HG03460 (cell line): ENCODE measurements at regions not wholly inside any gene's neighbourhood (a gene's known extent, or its start where the extent isn't known, plus 50 kb on each side); places are given as distances from the start of the nearest gene placed in this dataset.

Experiments
- ATAC-seq: cut with Tn5 transposase; IDR thresholded peaks from one replicate; pipeline ENCODE4 v1.9.1; 2021; ENCODE audit not compliant: unreplicated experiment

- no peak for ATAC-seq
Measured at GRCh38 chr6:2433266-2433665, 187.9 kb upstream of the GMDS start.

GRCh38 chr6:2432292-2432691 is 186.9 kb upstream of the GMDS start:
- no peak for ATAC-seq

GRCh38 chr6:2430612-2431011 is 185.2 kb upstream of the GMDS start:
- no peak for ATAC-seq

GRCh38 chr6:2429460-2429859 is 184.1 kb upstream of the GMDS start:
- ATAC-seq, result no peak

GRCh38 chr6:2429032-2429431 is 183.6 kb upstream of the GMDS start:
- ATAC-seq, result no peak

GRCh38 chr6:2426561-2427340 is 181.3 kb upstream of the GMDS start:
- no peak for ATAC-seq

GRCh38 chr6:2416128-2416712 is 170.8 kb upstream of the GMDS start:
- ATAC-seq, result no peak

GRCh38 chr6:2414885-2415547 is 169.6 kb upstream of the GMDS start:
- ATAC-seq, result no peak

- no peak for ATAC-seq
Measured at GRCh38 chr6:2412731-2413130, 167.3 kb upstream of the GMDS start.

- no peak for ATAC-seq
Measured at GRCh38 chr6:2410656-2411380, 165.4 kb upstream of the GMDS start.

- ATAC-seq, result no peak
Measured at GRCh38 chr6:2407525-2407924, 162.1 kb upstream of the GMDS start.

- ATAC-seq, result no peak
Measured at GRCh38 chr6:2404211-2404929, 159.0 kb upstream of the GMDS start.

GRCh38 chr6:2403546-2403945 is 158.1 kb upstream of the GMDS start:
- ATAC-seq, result no peak

- ATAC-seq, result no peak
Measured at GRCh38 chr6:2396846-2397630, 151.6 kb upstream of the GMDS start.

- no peak for ATAC-seq
Measured at GRCh38 chr6:2396042-2396657, 150.7 kb upstream of the GMDS start.

GRCh38 chr6:2388554-2389324 is 143.3 kb upstream of the GMDS start:
- ATAC-seq, result no peak

- ATAC-seq, result no peak
Measured at GRCh38 chr6:2387445-2387844, 142.0 kb upstream of the GMDS start.

GRCh38 chr6:2385471-2385983 is 140.1 kb upstream of the GMDS start:
- ATAC-seq, result no peak

- ATAC-seq, result no peak
Measured at GRCh38 chr6:2384528-2384927, 139.1 kb upstream of the GMDS start.
